Fibroblast of pulmonary artery (primary cell): ENCODE measurements at regions not wholly inside any gene's neighbourhood (a gene's known extent, or its start where the extent isn't known, plus 50 kb on each side); places are given as distances from the start of the nearest gene placed in this dataset.
A peak's percentile ranks its signal among the peaks of the same experiment; 100 is the strongest.

Source experiments
- DNase-seq: peaks from one replicate; pipeline ENCODE4 v3.0.0-alpha.2; 2010; ENCODE audit warnings: low read depth
- H3K4me3 ChIP-seq: replicated peaks from 2 replicates; pipeline ENCODE4 v1.5.1; 2011; ENCODE audit warnings: low read depth, mild to moderate bottlenecking, control low read depth, low read length, moderate library complexity
- TF ChIP-seq, protein P1 (sequence below): IDR thresholded peaks from 2 replicates; pipeline ENCODE4 v1.5.1; 2011; ENCODE audit warnings: mild to moderate bottlenecking, control low read depth, low read length, inconsistent platforms; ENCODE audit errors: missing control alignments

DNA sequence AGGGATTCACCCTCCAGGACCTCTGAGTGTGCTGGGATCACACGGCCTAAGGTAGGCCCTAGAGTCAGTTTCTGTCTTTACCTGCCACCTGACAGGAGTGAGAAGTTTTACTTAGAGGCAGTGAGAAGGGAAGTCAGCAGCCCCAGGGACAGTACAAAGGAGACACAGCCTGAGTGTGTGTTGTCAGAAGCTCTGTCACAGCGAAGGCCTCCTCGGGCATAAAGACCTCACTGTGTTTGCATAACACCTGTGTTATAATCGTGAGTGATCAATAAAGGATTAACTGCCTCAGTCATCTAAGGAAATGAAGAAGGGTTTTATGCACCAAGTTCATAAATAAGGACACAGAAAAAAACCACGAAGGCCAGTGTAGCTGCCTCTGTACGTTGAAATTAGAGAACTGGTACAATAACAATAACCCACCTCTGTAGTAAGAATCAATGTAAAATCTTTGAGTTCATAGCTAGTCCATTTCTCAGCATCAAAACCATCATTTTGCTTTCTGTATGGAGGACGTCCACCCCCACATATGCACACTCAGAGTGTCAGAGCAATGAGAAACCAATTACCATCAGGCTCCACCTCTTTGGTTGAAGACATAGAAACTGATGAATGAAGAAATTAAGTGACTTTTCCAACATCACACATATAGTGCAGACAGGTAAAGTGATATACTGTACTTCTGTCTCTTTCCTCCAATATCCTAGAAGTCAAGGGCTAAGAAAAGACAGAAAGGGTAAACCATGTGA, 159.3 kb downstream of the DAD1 start:
- H3K4me3 ChIP-seq: no peak overlapping the region
- TF ChIP-seq, protein P1, sequence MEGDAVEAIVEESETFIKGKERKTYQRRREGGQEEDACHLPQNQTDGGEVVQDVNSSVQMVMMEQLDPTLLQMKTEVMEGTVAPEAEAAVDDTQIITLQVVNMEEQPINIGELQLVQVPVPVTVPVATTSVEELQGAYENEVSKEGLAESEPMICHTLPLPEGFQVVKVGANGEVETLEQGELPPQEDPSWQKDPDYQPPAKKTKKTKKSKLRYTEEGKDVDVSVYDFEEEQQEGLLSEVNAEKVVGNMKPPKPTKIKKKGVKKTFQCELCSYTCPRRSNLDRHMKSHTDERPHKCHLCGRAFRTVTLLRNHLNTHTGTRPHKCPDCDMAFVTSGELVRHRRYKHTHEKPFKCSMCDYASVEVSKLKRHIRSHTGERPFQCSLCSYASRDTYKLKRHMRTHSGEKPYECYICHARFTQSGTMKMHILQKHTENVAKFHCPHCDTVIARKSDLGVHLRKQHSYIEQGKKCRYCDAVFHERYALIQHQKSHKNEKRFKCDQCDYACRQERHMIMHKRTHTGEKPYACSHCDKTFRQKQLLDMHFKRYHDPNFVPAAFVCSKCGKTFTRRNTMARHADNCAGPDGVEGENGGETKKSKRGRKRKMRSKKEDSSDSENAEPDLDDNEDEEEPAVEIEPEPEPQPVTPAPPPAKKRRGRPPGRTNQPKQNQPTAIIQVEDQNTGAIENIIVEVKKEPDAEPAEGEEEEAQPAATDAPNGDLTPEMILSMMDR: no peak

DNA sequence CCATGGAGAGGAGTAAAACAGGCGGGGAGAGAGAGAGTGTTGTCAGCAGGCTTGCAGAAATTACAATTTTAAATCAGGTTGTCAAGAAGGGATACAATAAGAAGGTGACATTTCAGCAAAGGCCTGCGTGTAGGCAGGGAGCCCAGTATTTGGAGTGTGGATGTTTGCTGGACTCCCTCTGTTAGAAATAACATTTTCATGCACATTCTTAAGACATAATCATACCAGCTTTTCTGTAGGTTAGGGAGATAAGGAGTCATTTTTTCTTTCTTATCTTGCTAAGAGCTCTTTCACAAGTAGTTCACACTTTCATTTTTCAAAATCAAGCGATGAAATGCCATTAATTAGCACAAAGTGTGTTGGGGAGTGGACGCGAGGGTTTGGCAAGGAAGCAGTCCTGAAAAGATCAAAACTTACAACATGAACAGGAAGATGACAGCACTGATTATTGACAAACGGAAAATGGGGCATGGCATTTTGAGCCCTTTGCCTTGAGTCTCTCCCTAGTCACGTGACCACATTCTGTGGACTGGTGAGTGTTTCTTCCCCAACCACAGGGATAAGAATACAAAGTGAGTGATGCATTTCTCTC, 160.2 kb downstream of the DAD1 start:
- TF ChIP-seq, protein P1: no peak
- no peak overlapping the region for H3K4me3 ChIP-seq
- DNase-seq: peak; percentile 73

More for the DNA sequence above, 159.3 kb downstream of the DAD1 start:
- DNase-seq: no peak

DNA sequence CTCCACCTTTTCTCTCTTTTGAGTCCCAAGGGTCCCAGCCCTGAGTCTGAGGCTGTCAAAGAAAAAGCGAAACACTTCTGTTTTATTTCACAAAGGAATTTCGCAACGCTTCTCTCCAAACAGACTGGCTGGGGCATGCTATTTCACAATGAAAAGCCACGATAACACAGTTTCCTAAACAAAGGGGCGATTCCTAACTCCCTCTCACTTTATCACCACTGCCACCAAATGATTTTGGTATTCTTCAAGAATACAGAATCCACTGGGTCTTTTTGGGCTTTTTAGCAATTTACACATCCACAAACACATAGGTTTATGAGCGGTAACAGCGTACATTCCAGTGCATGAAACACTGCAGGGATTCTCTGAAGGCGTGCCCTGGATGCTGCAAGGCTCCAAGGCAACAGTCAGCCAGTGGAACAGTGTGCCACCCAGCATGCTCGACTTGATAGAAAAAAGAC, 161.2 kb downstream of the DAD1 start:
- peak; percentile 93 for DNase-seq
- no peak overlapping the region for H3K4me3 ChIP-seq
- TF ChIP-seq, protein P1: no peak

DNA sequence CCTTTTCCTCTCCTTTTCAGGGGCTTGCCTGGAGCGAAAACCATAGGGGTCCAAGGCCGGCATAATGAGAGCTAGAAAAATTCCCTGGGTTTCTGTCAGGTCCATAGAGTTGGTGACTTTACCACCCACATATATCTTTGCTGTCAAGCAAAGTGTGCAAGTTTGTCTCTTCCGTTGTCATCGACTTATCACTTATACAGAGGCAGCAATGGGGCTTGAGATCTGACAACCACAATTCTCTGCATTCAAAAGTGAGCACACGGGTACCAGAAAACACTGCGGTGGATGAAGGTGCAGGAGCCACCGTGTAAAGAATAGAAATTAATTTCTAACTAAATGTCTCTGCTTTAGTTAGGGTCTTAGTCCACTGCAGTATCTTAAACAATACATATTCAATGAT, 162.3 kb downstream of the DAD1 start:
- TF ChIP-seq, protein P1: no peak
- no peak for DNase-seq
- no peak overlapping the region for H3K4me3 ChIP-seq

DNA sequence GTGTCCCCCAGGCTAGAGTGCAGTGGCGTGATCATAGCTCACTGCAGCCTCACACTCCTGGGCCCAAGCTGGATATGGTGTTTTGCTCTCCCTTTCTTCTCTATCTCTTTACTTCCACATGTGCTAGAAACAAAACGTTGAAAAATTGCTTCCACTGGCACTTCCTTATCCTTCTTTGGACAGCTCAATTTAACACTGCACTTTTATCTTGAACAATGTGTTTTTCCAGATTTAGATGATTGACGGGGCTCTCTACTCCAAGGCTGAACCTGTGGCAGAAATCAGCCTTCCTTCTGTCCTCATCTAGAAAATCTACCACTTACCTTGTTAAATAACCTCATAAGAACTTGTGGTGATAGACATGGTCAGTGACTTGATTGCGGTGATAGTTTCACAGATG, 165.1 kb downstream of the DAD1 start:
- H3K4me3 ChIP-seq: no peak overlapping the region
- DNase-seq: no peak
- TF ChIP-seq, protein P1: no peak

DNA sequence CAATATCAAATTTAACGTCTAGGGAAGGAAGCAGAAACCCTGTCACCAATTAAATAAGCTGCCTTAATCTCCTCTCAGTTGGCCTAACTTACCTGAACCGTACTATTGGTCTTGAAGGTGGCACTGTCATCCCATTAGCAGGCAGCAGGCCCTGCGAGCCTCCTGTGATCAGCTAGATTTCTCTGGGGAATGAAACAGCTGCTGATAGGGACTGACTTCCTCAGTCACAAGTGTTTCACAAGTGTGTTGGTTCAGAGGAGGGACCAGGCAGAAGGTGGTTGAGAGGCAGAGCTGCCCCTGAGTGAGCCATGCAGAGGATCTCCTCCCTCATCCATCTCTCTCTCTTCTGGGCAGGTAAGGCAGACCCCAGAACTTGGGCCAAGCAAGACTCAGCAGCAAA, 166.8 kb downstream of the DAD1 start:
- no peak for DNase-seq
- no peak overlapping the region for H3K4me3 ChIP-seq
- TF ChIP-seq, protein P1: no peak

DNA sequence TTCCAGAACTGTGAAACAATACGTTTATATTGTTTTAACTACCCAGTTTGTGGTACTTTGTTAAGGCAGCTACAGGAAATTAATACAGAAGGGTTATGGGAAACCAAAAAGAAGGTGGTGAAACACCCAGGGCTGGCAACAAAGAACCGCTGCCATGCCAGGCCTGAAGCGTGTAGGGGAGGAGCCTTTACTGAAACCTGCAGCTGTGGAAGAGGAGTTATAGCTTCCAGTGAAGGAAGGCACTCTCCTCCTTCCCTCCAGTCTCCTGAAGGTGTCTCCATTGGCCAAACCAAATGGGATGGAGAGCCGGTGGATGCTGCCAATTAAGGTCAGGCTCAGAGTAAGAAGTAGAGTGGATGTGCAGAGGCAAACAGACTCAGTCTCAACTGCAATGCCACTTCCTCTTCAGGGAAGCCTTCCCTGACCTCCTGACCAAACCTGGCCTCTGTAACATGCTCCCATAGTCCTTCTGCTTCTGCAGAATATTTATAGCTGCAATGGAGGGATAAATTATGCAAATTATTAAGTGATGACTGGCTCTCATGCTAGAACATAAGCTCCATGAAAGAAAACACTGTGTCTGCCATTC, 168.3 kb downstream of the DAD1 start:
- DNase-seq: peak; percentile 36
- no peak overlapping the region for H3K4me3 ChIP-seq

More for the DNA sequence above, 168.3 kb downstream of the DAD1 start:
- TF ChIP-seq, protein P1: peak; percentile 3
